ENCODE measurements at regions not wholly inside any gene's neighbourhood (a gene's known extent, or its start where the extent isn't known, plus 50 kb on each side); places are given as distances from the start of the nearest gene placed in this dataset.
"Not testable (repeated sequence)": the region's sequence is repeated elsewhere in the genome, so short reads cannot be mapped to it uniquely, and the experiment has no call there.

DNA sequence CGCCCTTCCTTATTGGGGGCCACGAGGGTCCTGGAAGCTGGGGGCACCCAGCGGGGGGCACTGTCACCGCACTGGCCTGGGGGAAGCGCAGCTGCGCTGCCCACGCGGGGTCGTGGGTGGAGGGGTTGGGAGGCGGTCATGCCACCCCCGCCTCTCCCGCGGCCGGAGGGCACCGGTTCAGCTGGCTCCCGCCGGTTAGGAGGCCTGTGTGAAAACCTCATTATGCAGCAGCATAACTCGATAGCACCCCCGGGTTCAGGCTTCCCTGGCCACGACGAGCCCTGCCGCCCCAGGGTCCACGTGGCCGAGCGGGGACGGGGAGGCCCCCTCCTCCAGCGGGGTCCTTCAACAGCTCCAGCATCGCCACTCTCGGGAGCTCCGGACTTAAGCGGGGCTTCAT, 91.2 kb upstream of the ERCC6L2 start:
- no peak for DNase-seq (ENCODE audit: low read depth)

- DNase-seq (ENCODE audit: low read depth), result no peak
Observed at GRCh38 chr9:95783426-95783975, 92.0 kb upstream of the ERCC6L2 start.

GRCh38 chr9:95780751-95781150, 94.7 kb upstream of the ERCC6L2 start:
- no peak for DNase-seq (ENCODE audit: low read depth)

GRCh38 chr9:95780121-95780520, 95.4 kb upstream of the ERCC6L2 start:
- no peak for DNase-seq (ENCODE audit: low read depth)

GRCh38 chr9:95779597-95779996, 95.9 kb upstream of the ERCC6L2 start:
- not testable (repeated sequence) for DNase-seq (ENCODE audit: low read depth)

- DNase-seq (ENCODE audit: low read depth), result no peak
Observed at GRCh38 chr9:95778957-95779356, 96.5 kb upstream of the ERCC6L2 start.

DNA sequence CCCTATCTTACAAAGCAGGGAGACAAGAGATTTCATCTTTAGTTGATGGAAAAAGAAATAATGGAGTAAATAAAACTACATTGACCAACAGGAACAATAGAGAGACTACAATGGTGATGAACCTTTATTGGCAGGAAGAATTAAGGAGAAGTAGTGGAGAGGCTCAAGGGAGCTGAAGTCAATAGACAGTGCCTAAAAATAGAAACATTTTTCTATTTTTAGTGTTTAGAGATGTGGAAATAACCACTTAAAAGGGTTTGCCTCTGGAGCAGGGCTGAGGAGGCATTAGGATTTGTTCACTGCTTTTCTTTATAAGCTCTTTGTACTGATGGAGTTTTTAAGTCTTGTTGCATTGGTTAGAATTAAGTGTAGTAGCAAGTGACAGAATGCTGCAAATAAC, 98.4 kb upstream of the ERCC6L2 start:
- DNase-seq (ENCODE audit: low read depth), result no peak

DNA sequence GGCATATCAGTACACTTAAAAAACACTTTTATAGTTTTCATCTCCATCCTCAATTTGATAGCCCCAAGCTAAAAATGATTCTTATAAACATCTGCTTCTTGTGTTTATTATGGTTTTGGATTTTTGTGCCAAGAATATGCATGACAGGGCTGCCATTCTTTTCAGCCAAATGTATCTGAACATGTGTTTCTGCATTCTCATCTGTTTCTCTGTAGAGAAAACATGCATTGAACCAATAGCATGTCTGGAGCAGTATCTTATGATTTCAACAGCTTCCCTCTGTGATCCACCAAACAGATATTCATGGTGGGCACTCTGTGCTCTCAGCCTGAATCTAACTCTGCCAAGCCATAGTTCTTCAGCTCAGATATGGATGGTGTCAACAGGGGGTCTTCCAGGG, 99.3 kb upstream of the ERCC6L2 start:
- no peak for DNase-seq (ENCODE audit: low read depth)

DNA sequence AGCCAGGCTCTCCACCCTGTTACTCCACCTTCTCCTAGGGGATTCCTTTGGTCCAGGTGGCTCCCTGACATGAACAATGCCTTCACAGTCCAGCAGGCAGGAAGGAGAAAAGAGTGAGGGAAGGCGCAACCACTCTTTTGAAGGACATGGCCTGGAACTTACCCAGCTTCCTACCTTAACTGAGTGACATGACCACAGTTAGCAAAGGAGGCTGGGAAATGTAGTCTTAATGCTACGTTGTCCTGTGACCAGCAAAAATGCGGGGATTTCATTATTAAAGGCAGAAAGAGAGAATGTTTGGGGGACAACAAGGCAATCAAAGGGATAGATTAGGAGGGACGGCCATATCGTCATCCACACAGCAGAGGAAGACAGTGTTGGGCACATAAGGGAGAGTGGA, 100.3 kb upstream of the ERCC6L2 start:
- no peak for DNase-seq (ENCODE audit: low read depth)

DNA sequence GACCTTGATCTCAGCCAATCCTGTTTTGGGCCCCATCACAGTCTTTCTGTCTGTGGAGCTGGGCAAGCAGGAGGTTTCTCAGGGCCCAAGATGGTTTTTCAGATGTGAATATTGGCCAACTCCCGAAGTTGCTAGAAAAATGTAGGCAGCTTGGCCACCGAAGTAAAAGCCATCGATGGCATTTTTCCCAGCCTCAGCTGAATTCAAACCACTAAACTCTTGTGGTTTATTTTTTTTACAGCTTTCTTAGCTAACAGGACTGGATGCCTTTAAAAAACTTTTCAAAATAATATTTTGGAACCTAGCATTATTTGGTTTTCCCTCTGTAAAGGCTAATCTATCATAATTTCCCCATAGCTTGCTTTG, 102.5 kb upstream of the ERCC6L2 start:
- no peak for DNase-seq (ENCODE audit: low read depth)

DNA sequence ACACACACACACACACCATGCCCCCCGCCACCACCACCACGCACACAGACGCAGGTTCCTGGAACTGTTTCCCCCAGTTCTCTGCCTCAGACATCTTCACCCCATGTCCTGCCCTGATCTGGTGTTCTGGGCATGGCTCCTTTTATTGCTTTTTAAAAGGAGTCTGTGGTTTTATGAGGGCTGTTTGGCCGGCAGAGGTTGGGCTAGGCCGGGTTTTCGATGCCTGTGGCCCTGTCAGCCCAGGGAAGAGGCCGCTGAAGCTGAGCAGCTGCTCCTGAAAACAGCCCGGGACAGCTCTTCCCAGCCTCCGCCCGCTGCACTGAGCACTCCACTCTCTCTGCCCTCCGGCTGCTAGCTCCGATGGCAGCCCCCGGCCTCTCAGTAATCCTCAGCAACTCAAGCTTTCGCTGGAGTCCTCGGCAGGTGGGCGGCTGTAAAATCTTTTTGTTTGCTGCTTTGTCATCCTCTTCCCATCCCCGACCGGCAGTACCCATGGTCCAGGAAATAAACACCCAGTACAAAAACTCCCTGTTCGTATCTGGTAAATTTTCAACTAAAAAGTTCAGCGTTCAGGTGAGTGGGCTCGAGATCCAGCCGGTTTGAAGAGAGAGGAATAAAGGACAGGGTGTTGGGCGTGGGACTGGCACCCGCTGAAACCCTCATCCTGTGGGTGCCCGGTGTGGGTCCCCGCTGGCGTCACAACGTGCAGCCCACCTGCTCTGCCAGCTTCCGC, 103.0 kb upstream of the ERCC6L2 start:
- DNase-seq (ENCODE audit: low read depth), result no peak

GRCh38 chr9:95771556-95772246, 103.8 kb upstream of the ERCC6L2 start:
- no peak for DNase-seq (ENCODE audit: low read depth)

DNA sequence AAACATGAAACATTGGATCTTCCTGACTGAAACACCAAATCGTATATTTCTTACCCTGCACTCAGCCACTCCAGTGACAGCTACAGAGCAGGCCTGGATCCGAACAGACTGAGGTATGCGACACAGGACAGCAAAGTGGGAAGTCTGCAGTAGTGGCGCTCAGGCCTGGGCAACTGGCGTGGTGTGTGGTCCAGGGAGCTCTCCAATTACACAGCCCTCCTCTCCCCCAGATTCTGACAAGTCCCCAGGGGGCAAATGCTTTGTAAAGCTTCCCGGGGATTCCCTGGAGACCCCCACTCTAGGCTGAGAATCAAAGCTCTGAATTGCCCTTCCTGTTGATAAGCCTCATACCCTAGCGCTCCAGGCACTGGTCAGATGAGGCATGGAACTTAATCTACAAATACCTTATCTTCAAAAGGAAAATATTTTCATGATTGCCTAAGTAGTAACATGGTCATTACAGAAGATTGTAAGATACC, 104.8 kb upstream of the ERCC6L2 start:
- no peak for DNase-seq (ENCODE audit: low read depth)

- no peak for DNase-seq (ENCODE audit: low read depth)
Observed at GRCh38 chr9:95769909-95770433, 105.5 kb upstream of the ERCC6L2 start.

DNA sequence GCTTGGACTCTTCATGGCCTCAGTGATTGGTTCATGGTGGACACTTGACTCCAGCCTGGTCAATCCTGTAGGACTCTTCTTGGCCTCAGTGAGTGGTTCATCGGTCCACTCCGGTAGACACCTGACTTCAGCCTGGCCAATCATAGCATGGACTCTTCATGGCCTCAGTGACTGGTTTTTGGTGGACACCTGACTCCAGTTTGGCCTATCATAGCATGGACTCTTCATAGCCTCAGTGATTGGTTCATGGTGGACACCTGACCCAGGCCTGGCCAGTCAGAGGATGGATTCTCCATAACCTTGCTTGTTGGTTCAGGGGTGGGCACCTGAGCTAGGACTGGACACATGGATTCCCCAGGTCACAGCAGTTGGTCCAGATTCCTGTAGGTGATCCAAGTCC, 106.0 kb upstream of the ERCC6L2 start:
- DNase-seq (ENCODE audit: low read depth), result no peak

DNA sequence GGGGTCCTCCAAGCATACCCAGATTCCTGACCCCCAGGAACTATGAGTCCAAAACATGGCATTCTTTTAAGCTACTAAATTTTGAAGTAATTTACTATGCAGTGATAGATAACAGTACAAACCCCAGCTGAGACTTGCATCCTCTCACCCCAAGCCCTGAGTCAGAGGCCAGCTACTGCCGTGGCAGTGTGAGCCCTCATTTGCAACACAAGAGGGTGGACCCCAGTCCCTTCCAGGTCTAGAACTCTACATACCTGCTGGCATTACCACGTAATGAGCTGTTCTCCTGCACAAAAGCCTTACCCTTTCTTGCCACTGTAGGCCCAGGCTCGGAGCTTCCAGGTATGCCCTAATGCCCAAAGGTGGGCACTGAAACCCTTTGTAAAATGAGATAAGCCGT, 108.6 kb upstream of the ERCC6L2 start:
- DNase-seq (ENCODE audit: low read depth), result no peak

DNA sequence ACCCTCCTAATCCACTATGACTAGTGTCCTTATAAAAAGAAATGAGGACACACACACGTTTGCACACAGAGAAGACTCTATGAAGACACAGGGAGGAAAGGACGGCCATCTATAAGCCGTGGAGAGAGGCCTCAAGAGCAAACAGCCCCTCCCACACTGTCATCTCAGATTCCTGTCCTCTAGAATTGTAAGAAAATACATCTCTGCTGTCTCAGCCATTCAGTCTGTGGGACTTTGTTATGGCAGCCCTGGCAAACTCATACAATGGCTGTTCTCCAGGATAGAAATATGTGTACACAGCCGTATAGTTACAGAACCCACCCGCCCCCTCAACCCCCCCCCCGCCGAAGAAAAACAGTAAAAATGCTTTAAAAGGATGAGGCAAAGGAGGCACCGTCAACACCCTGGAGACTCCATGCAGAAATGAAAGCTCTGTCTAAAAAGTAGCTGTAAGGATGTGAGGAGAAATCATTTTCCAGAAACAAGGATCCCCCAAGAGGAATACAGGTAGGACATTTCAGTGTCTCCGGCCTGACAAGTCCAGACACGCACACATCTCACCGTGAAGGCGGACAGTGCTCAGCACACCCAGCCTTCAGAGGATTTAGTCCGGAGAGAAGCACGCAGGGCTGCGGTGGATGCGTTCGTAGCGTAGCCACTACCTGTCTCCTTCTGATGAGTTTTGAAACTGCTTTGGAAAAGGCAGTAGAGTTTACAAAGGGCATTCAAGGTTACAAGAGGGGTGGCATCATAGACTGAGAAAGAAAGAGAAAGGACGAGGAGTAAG, 110.8 kb upstream of the ERCC6L2 start:
- DNase-seq (ENCODE audit: low read depth), result no peak

DNA sequence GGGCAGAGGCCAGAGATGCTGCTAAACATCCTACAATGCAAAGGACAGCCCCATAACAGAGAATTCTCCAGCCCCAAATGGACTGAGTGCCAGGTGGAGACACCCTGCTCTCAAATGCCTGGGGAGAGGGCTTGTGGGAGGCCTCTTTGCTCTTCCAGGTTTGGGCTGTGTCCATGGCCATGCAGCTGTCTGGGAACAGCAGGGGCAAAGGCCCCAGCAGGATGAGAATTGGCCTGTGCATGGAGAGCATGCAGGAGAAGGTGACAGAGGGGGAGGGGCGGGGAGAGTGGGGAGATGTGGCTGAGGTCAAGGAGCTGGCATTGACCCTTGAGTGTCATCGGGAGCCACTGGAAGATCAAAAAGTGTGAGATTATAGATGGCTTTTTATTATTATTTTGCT, 111.5 kb upstream of the ERCC6L2 start:
- no peak for DNase-seq (ENCODE audit: low read depth)

- no peak for DNase-seq (ENCODE audit: low read depth)
Observed at GRCh38 chr9:95763006-95763405, 112.5 kb upstream of the ERCC6L2 start.

GRCh38 chr9:95762322-95762721, 113.2 kb upstream of the ERCC6L2 start:
- DNase-seq (ENCODE audit: low read depth), result no peak

GRCh38 chr9:95760791-95761190, 114.7 kb upstream of the ERCC6L2 start:
- no peak for DNase-seq (ENCODE audit: low read depth)

DNA sequence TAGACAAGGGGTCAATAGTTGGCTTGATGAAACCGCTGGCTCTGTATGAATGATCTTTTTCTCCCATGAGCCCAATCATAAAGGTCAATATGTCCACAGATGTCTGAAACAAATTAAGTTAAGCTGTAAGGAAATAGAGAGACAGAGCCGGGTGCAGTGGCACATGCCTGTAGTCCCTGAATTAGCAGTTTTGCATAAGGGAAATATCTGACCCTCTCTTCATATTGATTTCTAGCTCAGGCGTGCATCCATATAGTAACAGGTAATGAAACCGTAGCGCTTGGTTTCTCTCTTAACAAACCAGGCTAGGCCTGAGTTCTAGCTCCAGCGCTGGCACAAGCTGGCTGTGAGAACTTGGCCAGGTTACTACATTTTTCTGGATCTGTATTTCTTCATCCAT, 118.1 kb upstream of the ERCC6L2 start:
- no peak for DNase-seq (ENCODE audit: low read depth)

Data from activated T-cell treated with anti-CD3 and anti-CD28 coated beads for 24 hours (primary cell).